Keratinocyte (primary cell): ENCODE measurements at regions not wholly inside any gene's neighbourhood (a gene's known extent, or its start where the extent isn't known, plus 50 kb on each side); places are given as distances from the start of the nearest gene placed in this dataset.

Experiments used
- DNase-seq: peaks from one replicate; pipeline ENCODE4 v3.0.0-alpha.2; 2011; ENCODE audit warnings: low read depth, missing footprints, low spot score
- FAIRE-seq: peaks from 2 replicates; lab custom pipeline; 2011; peaks lifted over from hg19 to GRCh38; lab: Jason Lieb, UNC
- H2AFZ ChIP-seq: 2 replicates; pipeline ENCODE4 v1.6.0; 2012; ENCODE audit warnings: low read length, control low read depth, inconsistent platforms; ENCODE audit not compliant: control insufficient read depth
- H3K27ac ChIP-seq: 2 replicates; pipeline ENCODE4 v1.5.1; 2011; ENCODE audit warnings: low read length; ENCODE audit not compliant: control insufficient read depth, insufficient read depth
- H3K27me3 ChIP-seq: 3 replicates; pipeline ENCODE4 v1.6.0; 2011; ENCODE audit warnings: low read length; ENCODE audit not compliant: control insufficient read depth, insufficient read depth; ENCODE audit errors: extremely low read depth
- H3K36me3 ChIP-seq, 2 experiments: 2 replicates in 1 of 2; 3 replicates in 1 of 2; pipeline ENCODE4 v1.5.1; 2011; ENCODE audit warnings: low read length in 2 of 2, mild to moderate bottlenecking in 1 of 2; ENCODE audit not compliant: control insufficient read depth in 2 of 2, insufficient read depth in 2 of 2; ENCODE audit errors: extremely low read depth in 1 of 2
- H3K4me1 ChIP-seq: 3 replicates; pipeline ENCODE4 v1.5.1; 2011; ENCODE audit warnings: low read length; ENCODE audit not compliant: control insufficient read depth, insufficient read depth; ENCODE audit errors: extremely low read depth
- H3K4me2 ChIP-seq: 3 replicates; pipeline ENCODE4 v1.6.0; 2011; ENCODE audit warnings: low read depth, low read length; ENCODE audit not compliant: control insufficient read depth, insufficient read depth; ENCODE audit errors: extremely low read depth
- H3K4me3 ChIP-seq, 3 experiments: fragments of 200-600 bp in 1 of 3; sonication (generic) in 1 of 3; 2 replicates in 2 of 3; 3 replicates in 1 of 3; pipeline ENCODE4 v1.5.1; 2011 to 2016; ENCODE audit warnings: low read length in 3 of 3, mild to moderate bottlenecking in 3 of 3, control low read depth in 2 of 3, inconsistent platforms in 1 of 3, low read depth in 1 of 3, mixed read lengths in 1 of 3, mixed run types in 1 of 3, moderate library complexity in 1 of 3; ENCODE audit not compliant: control insufficient read depth in 2 of 3, insufficient read depth in 2 of 3; ENCODE audit errors: extremely low read depth in 1 of 3
- H3K79me2 ChIP-seq: 2 replicates; pipeline ENCODE4 v1.6.0; 2012; ENCODE audit warnings: low read length; ENCODE audit not compliant: control insufficient read depth, insufficient read depth
- H3K9ac ChIP-seq: 3 replicates; pipeline ENCODE4 v1.6.0; 2011; ENCODE audit warnings: low read length; ENCODE audit not compliant: control insufficient read depth, insufficient read depth; ENCODE audit errors: extremely low read depth
- H3K9me1 ChIP-seq: 3 replicates; pipeline ENCODE4 v1.6.0; 2011; ENCODE audit warnings: low read length; ENCODE audit not compliant: control insufficient read depth, insufficient read depth; ENCODE audit errors: extremely low read depth
- H3K9me3 ChIP-seq: 2 replicates; pipeline ENCODE4 v1.5.1; 2012; ENCODE audit warnings: low read depth, low read length; ENCODE audit not compliant: control insufficient read depth
- H4K20me1 ChIP-seq: 3 replicates; pipeline ENCODE4 v1.6.0; 2011; ENCODE audit warnings: low read length; ENCODE audit not compliant: control insufficient read depth, insufficient read depth; ENCODE audit errors: extremely low read depth
- EZH2 ChIP-seq: IDR thresholded peaks from one replicate; pipeline ENCODE4 v1.6.1; 2012; ENCODE audit warnings: inconsistent platforms, mild to moderate bottlenecking, low read length, moderate library complexity
- dilution Hi-C: fragments of 300-500 bp; cut with MboI; formaldehyde crosslinking; loops from one replicate; pipeline ENCODE4 v1.7.0; 2020; ENCODE audit warnings: low sequenced_read_pairs; ENCODE audit not compliant: extremely low pct_ligation_motif_present
- TF ChIP-seq, protein P1 (sequence below), 3 experiments: IDR thresholded peaks in 1 of 3; conservative IDR thresholded peaks in 1 of 3; optimal IDR thresholded peaks in 1 of 3; 2 replicates in 2 of 3; 3 replicates in 1 of 3; pipeline versions ENCODE3 to v1.5.1; 2011; ENCODE audit warnings: low read length in 3 of 3, mild to moderate bottlenecking in 3 of 3, moderate library complexity in 2 of 3, control low read depth in 1 of 3, inconsistent platforms in 1 of 3; ENCODE audit not compliant: insufficient read depth in 2 of 3; ENCODE audit errors: extremely low read depth in 1 of 3

DNA sequence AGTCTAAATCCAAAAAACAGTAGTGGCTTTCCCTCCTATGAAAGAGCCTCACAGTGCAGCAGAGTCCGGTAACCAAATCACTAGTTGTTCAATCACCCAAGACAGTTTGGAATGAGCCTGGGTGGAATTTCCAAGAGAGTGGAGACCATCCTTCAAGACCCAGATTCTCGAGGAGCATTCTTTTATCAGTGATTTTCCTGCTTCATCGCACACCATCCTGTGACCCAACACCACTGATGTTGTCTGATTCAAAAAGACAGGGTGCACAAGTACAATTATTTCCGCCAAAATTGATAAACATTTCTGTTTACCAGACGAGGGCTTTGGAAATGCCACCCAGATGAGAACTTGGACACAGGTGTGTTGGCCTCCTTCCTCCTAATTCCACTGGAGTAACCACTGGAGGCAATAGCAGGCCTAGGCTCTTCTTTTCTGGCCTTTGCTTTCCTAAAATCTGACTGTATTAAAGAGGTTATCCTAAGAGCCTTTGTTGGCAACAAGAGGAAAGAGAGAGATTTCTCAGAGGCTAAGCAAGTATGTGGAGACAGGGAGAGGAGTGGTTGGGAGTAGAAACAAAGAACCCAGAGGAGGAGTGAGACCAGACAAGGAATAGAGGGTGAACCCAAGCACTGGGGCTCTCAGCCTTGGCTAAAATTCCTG, 56.3 kb upstream of the S1PR3 start:
- Histone ChIP-seq H3K4me2 (no peak overlapping the region), H3K9me3 (no peaks in the 10 kb centered on the region), H3K4me1 (no peaks in the 10 kb centered on the region), H3K27ac (no peak overlapping the region), H3K79me2 (no peaks in the 10 kb centered on the region), H3K9me1 (no peaks in the 10 kb centered on the region), H3K4me3 (no peak overlapping the region), H2AFZ (no peak overlapping the region), H4K20me1 (no peaks in the 10 kb centered on the region), H3K9ac (no peak overlapping the region), H3K36me3 (no peaks in the 10 kb centered on the region), H3K27me3 (no peaks in the 10 kb centered on the region)
- DNase-seq: no peak
- FAIRE-seq: no peak
- dilution Hi-C loops: no loop called here
- no peak for TF ChIP-seq EZH2
- TF ChIP-seq, protein P1, sequence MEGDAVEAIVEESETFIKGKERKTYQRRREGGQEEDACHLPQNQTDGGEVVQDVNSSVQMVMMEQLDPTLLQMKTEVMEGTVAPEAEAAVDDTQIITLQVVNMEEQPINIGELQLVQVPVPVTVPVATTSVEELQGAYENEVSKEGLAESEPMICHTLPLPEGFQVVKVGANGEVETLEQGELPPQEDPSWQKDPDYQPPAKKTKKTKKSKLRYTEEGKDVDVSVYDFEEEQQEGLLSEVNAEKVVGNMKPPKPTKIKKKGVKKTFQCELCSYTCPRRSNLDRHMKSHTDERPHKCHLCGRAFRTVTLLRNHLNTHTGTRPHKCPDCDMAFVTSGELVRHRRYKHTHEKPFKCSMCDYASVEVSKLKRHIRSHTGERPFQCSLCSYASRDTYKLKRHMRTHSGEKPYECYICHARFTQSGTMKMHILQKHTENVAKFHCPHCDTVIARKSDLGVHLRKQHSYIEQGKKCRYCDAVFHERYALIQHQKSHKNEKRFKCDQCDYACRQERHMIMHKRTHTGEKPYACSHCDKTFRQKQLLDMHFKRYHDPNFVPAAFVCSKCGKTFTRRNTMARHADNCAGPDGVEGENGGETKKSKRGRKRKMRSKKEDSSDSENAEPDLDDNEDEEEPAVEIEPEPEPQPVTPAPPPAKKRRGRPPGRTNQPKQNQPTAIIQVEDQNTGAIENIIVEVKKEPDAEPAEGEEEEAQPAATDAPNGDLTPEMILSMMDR (optimal IDR thresholded peaks at IDR 0.05 in 1 of 3, IDR thresholded peaks at IDR 0.05 in 1 of 3, conservative IDR thresholded peaks at IDR 0.05 in 1 of 3; ENCODE audit: extremely low read depth in 1 of 3, insufficient read depth in 2 of 3, low read length in 3 of 3): no peak

DNA sequence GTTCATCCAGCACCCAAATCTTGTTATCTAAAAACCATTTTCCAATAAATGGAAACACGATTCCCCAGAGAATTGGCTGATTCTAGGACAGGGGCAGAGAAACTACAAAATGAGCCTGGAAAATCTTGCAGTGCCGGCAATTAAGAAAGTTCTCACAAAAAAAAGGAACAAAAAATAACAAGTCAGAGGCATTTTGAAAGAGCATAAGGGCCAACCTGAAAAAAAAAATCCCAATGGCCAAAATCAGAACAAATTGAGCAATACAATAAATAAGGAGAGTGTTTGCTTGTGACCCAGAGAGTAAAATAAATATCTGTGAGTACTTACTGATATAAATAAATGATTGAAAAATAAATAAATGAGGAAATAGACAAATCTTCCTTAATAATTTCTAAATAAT, 55.1 kb upstream of the S1PR3 start:
- no peaks in the 10 kb centered on the region for H4K20me1 ChIP-seq
- TF ChIP-seq, protein P1 (optimal IDR thresholded peaks at IDR 0.05 in 1 of 3, IDR thresholded peaks at IDR 0.05 in 1 of 3, conservative IDR thresholded peaks at IDR 0.05 in 1 of 3; ENCODE audit: extremely low read depth in 1 of 3, insufficient read depth in 2 of 3, low read length in 3 of 3): no peak
- no peak for TF ChIP-seq EZH2
- H3K79me2 ChIP-seq: no peaks in the 10 kb centered on the region
- H3K9me1 ChIP-seq: no peaks in the 10 kb centered on the region
- H3K27ac ChIP-seq: no peak overlapping the region
- no peak overlapping the region for H3K4me2 ChIP-seq
- DNase-seq: no peak
- no peaks in the 10 kb centered on the region for H3K36me3 ChIP-seq
- no peaks in the 10 kb centered on the region for H3K9me3 ChIP-seq
- H3K4me3 ChIP-seq: no peak overlapping the region
- no peak overlapping the region for H3K9ac ChIP-seq
- no peak overlapping the region for H2AFZ ChIP-seq
- FAIRE-seq: no peak
- H3K27me3 ChIP-seq: no peaks in the 10 kb centered on the region
- dilution Hi-C loops: no loop called here
- no peaks in the 10 kb centered on the region for H3K4me1 ChIP-seq
